GM12872 (cell line): ENCODE measurements at regions not wholly inside any gene's neighbourhood (a gene's known extent, or its start where the extent isn't known, plus 50 kb on each side); places are given as distances from the start of the nearest gene placed in this dataset.

Experiments
- TF ChIP-seq, protein P1 (sequence below): IDR thresholded peaks from 3 replicates; pipeline ENCODE4 v1.5.1; 2011; ENCODE audit warnings: low read depth, mild to moderate bottlenecking, low read length, moderate library complexity; ENCODE audit not compliant: insufficient read depth

DNA sequence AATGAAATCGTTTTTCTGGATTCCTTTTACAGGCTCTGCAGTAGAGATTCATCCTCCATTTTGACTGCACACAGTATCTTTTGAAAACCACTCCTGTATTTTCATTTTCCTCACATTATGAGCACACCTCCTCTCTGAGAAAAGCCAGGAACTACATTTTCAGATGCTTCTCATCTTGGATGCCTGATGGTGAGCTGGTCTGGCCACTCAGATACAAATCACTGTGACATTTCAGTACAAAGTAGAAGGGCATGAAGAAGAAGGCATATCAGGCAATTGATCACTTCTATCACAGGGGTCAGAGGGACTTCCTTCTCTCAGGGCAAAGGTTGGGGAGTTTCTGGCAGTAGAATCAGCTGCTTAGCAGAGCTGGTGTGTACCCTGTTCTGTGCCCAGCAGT is 192.0 kb upstream of the POM121L12 start:
- TF ChIP-seq, protein P1, sequence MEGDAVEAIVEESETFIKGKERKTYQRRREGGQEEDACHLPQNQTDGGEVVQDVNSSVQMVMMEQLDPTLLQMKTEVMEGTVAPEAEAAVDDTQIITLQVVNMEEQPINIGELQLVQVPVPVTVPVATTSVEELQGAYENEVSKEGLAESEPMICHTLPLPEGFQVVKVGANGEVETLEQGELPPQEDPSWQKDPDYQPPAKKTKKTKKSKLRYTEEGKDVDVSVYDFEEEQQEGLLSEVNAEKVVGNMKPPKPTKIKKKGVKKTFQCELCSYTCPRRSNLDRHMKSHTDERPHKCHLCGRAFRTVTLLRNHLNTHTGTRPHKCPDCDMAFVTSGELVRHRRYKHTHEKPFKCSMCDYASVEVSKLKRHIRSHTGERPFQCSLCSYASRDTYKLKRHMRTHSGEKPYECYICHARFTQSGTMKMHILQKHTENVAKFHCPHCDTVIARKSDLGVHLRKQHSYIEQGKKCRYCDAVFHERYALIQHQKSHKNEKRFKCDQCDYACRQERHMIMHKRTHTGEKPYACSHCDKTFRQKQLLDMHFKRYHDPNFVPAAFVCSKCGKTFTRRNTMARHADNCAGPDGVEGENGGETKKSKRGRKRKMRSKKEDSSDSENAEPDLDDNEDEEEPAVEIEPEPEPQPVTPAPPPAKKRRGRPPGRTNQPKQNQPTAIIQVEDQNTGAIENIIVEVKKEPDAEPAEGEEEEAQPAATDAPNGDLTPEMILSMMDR = no peak

DNA sequence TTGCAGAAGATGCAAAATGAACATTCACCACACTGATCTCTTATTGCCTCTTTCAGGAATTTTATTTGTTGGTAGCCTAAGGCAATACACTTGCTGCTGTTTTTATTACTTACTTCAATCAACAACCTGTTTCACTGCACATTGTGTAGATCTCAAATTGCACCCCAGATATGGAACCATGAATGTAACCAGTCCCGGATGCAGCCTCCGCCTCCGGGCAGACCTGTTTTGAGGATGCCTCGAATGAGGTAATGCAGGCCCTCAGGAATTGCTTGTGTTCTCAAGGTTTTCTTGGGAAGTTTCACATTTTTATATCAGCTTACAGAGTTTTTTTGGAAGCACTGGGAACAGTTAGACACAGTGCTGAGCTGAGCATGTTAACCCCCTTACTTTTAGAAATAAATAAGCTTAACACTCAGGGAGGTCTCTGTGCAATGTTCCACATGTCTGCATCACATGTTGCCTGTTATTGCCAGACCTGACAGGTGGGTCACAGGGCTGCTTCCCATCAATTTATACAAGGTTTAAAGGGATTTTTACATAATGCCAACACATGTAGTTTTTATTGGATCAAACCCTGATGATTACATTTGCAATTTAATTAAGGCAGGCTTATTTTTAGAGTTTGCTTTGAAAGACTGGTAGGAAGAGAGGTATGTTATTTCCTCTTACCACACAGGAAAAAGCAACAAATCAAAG is 193.1 kb upstream of the POM121L12 start:
- TF ChIP-seq, protein P1 = no peak

DNA sequence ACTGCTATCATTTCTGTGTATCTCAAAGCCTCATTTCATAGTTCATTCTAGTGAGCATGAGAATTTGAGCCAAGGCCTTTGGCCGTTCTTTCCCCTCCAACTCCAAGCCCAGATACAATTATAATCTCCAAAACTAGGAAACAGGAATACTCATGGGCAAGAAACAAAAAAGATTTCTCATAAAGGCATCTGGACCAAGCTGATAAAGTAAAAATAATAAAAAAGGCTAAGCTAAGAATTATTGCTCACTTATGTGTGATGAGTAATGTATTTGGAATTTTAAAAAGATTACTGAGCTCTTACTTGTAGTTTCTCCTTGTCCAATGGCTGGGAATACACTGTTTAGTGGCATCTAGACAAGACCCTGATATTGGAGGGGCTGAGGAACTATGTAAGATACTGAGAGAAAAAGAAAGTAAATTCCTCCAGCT is 196.4 kb upstream of the POM121L12 start:
- TF ChIP-seq, protein P1 = no peak

DNA sequence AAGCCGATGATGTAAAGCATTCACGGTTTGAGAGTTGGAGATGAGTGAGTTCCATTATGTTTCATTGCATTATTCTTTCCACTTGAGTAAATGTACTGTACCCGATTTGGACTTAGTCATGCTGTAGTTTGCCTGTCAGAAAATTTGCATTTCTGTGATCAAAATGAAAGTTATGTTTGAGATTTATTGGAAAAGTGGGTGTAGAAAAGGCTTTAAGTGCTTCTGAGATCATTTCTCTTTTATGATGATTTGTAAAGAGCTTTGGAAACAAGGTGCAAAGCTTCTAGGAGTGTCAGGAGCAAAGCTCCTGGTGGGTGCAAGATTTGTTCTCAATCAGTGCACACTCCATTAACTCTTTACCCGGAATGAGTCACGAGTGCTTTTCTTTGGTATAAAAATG is 204.1 kb upstream of the POM121L12 start:
- TF ChIP-seq, protein P1 = no peak

DNA sequence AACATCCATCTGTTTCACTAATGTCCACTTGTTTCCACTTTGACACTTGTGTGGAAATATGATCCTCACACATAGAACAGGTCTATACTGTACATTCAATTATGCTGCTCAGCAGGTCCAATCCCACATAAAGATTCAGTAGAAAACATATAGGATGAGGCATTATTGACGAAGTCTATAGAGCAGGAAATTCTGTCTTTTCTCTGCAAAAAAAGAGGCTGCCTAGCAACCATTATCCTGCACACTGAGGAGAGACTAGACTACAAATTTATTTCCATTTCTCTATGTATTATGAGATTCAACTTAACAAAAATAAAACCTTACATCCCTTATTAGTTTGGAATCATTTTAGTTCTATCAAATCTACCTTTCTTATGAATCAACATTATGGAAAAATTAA is 204.6 kb upstream of the POM121L12 start:
- TF ChIP-seq, protein P1 = no peak

DNA sequence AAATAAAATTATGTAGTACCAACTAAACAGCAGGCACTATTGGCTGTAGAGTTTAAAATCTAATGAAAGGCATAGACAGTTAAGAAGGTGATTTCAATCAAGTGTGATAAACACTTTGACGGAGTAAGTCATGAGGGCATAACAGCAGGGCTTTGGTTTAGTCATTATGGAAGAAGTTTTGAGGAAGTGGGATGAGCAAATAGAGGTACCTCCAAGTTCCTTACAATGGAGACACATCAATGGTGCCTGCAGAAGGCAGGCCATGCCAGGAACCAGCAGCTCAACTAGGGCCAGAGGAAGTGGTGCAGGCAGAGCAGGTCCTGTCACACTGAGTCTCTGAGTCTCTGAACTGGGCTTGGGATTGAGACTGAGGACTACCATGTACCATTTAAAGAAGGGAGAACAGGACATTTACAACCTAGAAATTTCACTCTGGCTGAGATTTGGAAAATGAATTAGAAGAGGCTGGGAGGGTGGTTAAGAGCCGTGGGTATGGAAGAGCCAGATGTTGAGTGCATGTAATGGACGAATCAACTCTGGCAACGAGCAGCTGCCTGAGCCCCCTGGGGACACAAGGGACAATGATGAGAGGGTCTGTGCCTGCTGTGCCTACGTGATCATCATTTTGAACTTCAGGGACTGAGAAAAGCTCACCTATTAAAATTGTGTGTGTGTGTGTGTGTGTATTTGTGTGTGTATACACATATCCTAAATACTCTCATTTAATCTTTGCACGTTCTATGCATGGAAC is 208.7 kb upstream of the POM121L12 start:
- TF ChIP-seq, protein P1 = no peak

DNA sequence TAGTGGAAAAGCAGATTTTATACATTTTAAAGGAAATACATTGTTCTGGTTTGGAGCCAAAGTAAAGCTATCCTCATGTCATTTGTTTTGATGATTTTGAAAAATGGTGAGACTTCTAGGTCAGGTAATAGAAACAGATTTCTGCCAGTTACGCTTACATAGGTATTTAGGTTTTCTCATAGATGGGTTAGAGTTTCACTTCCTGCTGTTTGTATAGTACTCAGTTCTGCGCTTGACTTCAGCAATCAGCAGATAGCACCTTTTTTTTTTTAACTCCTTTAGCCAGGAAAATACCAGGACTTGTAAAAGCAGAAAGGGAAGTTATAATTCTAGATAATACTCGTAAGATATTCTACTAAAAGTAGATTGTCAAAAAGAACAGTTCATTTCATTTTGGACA is 209.8 kb upstream of the POM121L12 start:
- TF ChIP-seq, protein P1 = no peak
